ENCODE measurements at regions not wholly inside any gene's neighbourhood (a gene's known extent, or its start where the extent isn't known, plus 50 kb on each side); places are given as distances from the start of the nearest gene placed in this dataset.
"Not testable (repeated sequence)": the region's sequence is repeated elsewhere in the genome, so short reads cannot be mapped to it uniquely, and the experiment has no call there.

- DNase-seq, result no peak
Measured at GRCh38 chr5:74400067-74400466, 240.5 kb downstream of the ENC1 start.

GRCh38 chr5:74396913-74397622 is 243.5 kb downstream of the ENC1 start:
- DNase-seq, result no peak

DNA sequence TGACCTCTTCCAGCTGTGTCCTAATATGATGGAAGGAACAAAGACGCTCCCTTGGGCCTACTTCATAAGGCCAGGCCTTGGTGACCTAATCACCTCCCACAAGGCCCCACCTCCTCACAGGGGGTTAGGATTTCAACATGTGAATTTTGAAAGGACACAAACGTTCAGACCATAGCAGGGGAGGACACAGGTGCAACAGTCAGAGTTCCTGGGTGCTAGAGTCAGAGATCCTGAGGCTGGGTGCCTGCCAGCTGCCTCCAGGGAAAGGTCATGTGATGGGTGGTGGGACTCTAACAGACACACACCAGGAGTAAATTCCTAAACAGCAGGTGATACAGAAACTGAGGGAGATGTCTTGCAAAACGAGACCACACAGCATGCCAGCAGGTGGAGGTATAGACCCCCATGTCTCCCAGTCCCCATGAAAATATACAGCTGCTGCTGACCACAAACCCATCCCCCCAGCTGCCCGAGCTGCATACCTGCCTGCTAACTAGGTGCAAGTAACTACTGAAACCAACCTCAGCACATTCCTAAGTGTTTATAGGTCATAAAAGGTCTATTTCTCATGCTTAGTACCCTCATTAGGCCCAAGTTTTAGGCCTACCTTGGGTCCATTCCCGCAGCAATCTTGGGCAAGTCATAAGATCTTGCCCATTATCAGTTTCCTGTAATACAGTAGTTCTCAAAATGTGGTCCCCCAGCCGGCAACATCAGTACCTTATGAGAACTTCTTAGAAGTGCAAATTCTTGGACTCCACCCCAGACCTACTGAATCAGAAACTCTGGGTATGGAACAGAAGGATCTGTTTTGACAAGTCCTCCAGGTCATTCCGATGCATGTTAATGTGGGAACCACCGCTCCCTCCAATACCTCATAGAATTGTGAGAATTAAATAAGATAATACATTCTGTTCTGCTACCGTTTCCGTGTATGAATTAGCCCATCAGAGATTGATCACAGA is 245.3 kb downstream of the ENC1 start:
- no peak for DNase-seq

- DNase-seq, result peak in 1 of 2 donors; percentile 25
Measured at GRCh38 chr5:74394528-74394915, 246.0 kb downstream of the ENC1 start.

DNA sequence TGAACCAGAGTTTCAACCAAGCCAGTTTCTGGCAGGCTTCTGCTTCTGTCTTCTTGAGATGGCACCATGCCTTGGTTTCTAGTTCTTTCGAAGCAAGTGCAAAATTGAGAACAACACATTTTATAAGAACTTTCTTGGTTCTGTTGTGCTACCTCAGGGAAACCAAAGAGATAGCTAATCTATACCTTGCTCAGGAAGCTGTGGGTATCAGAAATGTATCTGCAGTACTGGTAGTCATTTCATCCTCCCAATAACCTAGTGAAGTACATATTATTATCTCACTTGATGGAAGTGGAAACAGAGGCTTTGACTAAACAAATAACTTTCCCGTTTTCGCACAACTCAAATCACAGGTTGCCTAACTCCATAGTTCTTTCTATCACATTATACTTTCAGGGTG is 246.6 kb downstream of the ENC1 start:
- no peak for DNase-seq

DNA sequence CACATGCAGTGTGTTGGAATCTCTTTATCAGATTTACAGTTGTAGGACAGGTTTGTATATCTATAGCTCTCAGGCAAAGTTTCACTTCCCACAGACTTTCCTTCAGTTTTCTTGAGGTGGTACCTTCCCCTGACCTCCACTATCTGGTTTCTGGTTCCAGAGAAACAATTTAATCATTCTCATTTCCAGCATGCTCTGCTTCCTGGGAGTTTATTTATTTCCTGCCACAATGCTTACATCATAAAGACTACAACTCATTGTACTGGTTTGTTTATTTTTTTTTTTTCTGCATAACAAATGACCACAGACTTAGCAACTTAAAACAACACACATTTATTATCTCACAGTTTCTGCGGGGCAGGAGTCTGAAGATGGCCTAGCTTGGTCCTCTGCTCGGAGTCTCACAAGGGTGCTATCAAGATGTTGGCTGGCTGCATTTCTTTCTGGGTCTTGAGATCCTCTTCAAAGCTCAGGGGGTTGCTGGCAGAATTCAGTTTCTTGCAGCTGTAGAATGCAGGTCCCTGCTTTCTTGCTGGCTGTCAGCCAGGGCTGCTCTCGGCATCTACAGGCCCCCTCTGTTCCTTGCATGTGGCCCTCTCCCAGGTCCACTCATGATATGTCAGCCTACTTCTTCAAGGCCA is 247.7 kb downstream of the ENC1 start:
- DNase-seq, result no peak

- DNase-seq, result no peak
Measured at GRCh38 chr5:74391410-74391809, 249.1 kb downstream of the ENC1 start.

DNA sequence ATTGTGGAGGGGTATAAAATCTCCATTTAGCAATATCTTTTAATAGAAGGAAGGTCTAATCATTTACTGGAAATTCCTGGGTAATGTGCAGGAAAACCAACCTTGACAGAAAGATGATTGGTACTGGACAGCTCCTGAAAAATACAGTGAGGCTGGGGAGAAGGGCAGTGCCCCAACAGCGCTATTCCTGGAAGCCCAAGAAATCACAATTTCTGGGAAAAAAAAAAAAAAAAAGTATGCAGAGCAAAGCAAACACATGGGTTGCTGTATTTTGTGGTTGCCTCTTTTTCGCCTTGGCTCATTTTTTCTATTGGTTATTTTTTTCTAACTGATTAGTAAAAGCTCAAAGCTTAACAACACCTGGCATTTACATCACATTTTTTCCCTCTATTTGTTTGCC is 249.7 kb downstream of the ENC1 start:
- no peak for DNase-seq

DNA sequence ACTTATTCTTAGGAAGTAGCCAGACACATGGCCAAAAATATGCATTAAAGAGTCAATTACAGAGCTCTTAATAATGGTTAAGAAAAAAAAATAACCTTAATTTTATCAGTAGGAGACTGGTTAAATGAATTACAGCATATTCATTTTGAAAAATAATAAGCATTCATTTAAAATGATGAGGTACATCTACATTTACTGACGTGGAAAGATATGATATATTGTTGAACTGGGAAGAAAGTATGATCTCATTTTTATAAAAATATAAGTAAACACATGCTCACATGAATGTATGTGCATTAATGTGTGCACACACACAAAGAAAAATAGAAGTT is 250.3 kb downstream of the ENC1 start:
- DNase-seq, result no peak

- no peak for DNase-seq
Measured at GRCh38 chr5:74389531-74390305, 250.8 kb downstream of the ENC1 start.

- not testable (repeated sequence) for DNase-seq
Measured at GRCh38 chr5:74388411-74388810, 252.1 kb downstream of the ENC1 start.

- no peak for DNase-seq
Measured at GRCh38 chr5:74386571-74387334, 253.8 kb downstream of the ENC1 start.

- DNase-seq, result no peak
Measured at GRCh38 chr5:74384851-74385250, 255.7 kb downstream of the ENC1 start.

GRCh38 chr5:74382987-74383593 is 257.4 kb downstream of the ENC1 start:
- DNase-seq, result no peak

DNA sequence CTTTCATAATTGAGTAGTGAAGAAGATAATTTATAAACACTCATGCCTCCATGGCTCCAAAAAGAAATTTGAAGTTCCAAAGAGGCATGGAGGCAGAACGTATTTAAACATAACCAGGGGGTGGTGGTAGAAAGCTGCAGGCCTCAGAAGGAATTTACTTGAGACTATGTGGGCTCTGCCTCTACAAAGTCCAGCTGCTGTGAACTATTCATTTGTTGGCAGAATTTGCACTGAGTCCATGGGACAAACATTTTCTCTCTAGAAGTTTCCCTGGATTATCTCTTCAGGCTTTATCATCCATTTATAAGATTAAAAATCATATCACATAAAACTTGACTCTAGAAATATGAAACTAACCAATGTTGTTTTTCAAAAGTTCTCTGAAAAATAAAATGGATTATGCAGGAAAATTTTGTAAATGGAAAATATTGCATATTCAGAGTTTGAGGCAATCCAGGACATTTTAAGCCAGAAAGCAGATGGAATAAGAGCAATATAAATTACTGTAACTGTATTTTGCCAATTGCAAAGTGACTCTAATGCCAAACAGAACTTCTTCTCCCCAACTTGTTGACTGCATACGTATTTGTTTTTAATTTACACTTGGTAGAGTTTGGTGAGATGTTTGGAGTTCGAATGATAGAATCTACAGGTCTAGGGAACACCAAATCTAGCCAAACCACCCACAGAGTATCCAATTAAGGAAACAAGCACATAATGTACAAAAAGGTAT is 258.2 kb downstream of the ENC1 start:
- DNase-seq, result no peak

DNA sequence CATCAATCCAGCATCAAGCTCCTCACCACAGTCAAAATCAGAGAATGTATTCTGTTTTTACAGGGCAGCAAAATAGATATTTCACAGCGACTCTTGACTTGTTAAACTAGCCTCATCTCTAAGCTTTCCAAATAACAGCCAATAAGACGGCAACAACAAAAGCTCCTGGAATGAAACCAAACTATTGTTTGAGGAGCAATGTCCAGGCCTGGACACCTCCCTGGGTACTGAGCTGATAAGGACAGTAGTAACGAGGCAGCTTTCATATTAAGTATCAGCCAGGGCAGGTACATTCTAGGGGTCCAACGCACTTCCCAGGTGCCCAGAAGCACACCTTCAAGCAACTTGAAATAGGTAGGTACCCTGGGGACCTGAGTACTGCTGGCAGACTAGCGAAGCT is 260.3 kb downstream of the ENC1 start:
- DNase-seq, result no peak

DNA sequence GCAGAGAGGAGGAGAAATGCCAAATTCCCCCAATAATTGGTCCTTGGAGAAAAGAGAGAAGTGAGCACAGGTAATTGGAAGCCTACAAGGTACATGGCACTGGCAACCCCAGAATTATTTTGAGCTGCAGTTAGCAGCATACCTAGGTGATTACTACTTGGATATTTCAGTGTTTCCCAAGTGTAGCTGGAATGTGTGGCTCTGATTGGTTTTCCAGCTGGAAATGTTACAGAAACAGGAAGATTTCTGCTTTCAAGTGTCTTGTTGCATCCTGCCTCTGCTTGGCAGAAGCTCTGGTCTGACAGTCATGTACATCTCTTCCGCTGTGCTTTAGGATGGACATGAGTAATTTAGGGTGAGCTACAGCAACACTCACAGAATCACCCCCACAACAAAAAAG is 262.1 kb downstream of the ENC1 start:
- DNase-seq, result no peak

DNA sequence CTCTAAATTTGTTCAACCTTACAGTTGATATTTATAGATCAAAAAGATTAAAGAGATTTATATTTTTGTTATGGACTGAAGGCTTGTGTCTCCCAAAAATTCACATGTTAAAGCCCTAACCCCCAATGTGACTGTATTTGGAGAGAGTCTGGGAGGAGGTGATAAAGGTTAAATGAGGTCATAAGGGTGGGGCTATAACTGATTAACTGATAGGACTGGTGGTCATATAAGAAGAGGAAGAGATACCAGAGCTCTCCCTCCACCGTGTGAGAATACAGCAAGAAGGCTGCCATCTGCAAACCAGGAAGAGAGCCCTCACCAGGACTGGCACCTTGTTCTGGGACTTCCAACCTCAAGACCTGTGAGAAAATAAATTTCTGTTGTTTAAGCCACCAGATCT is 264.3 kb downstream of the ENC1 start:
- DNase-seq, result no peak

GRCh38 chr5:74375271-74375670 is 265.3 kb downstream of the ENC1 start:
- no peak for DNase-seq

- DNase-seq, result no peak
Measured at GRCh38 chr5:74374656-74375055, 265.9 kb downstream of the ENC1 start.

GRCh38 chr5:74373076-74373475 is 267.5 kb downstream of the ENC1 start:
- no peak for DNase-seq

Measured in CD4-positive, alpha-beta T cell treated with Interleukin-4 for 1 hour (primary cell).